ENCODE measurements at regions not wholly inside any gene's neighbourhood (a gene's known extent, or its start where the extent isn't known, plus 50 kb on each side); places are given as distances from the start of the nearest gene placed in this dataset.

DNA sequence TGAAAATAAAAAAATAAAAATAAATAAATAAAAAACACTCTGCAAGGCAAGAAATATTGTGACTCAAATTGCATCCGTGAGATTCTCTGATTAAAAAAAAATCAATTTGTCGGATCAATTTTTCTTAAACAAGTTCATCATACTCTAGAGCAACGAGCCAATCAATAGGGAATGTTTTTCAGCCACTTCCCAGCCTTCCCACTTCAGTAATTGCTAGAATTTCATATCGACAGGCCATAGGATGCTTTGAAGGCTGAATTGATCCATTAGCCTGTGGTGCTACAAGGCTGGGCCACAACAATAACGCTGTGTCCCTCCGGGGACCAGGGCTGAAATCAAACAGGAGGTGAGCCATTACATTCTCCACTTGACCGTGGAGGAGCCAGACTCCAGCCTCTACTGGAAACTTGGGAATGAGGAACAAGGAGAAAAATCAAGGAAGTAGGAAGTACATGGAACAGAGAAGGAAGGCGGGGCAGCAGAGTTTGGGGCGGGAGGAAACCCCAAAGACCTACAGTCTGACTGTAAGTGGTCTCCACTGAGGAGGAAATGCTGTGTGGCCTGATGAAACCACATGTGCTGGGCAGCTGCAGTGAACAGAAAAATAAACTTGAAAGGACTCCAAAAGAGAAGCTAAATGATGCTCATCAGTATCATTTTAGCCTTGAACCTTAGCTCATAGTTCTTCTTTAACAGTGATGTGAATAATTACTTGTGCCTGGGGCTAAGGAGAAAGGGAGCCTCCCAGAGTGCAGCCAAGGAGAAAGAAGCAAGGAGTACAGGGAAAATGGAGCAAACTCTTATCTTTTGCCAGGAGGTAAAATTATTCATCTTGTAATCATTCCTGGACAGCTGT, 308.6 kb downstream of the TLE1 start:
- Histone ChIP-seq H3K4me3 (no peak overlapping the region), H3K27ac (no peak overlapping the region), H3K9me3 (no peaks in the 10 kb centered on the region), H3K27me3 (no peaks in the 10 kb centered on the region), H3K4me1 (ENCODE audit: insufficient read depth) (no peaks in the 10 kb centered on the region), H3K36me3 (no peaks in the 10 kb centered on the region)
- TF ChIP-seq EP300 (IDR thresholded peaks at IDR 0.05), result no peak
- TF ChIP-seq, protein P1, sequence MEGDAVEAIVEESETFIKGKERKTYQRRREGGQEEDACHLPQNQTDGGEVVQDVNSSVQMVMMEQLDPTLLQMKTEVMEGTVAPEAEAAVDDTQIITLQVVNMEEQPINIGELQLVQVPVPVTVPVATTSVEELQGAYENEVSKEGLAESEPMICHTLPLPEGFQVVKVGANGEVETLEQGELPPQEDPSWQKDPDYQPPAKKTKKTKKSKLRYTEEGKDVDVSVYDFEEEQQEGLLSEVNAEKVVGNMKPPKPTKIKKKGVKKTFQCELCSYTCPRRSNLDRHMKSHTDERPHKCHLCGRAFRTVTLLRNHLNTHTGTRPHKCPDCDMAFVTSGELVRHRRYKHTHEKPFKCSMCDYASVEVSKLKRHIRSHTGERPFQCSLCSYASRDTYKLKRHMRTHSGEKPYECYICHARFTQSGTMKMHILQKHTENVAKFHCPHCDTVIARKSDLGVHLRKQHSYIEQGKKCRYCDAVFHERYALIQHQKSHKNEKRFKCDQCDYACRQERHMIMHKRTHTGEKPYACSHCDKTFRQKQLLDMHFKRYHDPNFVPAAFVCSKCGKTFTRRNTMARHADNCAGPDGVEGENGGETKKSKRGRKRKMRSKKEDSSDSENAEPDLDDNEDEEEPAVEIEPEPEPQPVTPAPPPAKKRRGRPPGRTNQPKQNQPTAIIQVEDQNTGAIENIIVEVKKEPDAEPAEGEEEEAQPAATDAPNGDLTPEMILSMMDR (IDR thresholded peaks at IDR 0.05), result no peak
- DNase-seq, result no peak
- 95% methylated on average over 9 of the region's 9 CpGs for WGBS, 3 donors
- intact Hi-C loops (cut with DNase I), result no loop called here

DNA sequence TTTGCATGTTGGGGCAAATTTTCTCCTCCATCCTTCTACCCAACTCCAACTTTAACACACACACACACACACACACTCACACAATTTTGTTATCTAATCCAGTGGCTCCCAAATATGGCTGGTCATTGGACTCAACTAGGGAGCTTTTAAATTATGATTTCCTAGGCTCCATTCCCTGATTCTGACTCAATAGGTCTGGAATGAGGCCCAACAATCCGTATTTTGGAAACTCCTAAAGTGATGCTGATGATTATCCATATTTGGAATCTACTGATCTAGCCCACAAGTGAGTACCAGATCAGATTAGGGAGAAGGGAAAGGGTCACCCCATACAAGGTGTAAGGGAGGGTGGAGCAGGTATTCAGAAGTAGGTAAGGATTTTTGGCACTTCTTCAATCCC, 309.7 kb downstream of the TLE1 start:
- intact Hi-C loops (cut with DNase I), result no loop called here
- no peak overlapping the region for H3K27ac ChIP-seq
- H3K36me3 ChIP-seq, result no peaks in the 10 kb centered on the region

DNA sequence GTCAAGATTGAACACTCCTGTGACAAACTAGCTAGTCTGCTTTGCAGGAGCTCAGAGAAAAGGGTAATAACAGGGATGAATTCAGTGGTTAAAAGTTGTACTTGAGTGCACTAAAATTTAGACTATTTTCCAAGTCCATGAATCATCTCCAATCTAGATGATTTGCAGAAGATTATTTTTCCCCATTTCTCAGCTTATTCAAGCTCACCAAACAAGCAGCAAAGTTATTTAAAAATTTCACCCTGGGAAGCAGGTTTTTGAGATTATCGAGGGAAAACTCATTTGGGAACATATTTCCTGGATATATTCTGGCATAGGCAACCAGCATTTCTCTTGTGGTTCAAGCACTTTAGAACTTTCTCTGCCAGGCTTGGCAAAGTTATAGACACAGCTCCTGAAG, 311.4 kb downstream of the TLE1 start:
- no peaks in the 10 kb centered on the region for H3K36me3 ChIP-seq
- 23 to 43% (median 30%) methylated on average over 1 of the region's 1 CpG for WGBS, 3 donors
- H3K27ac ChIP-seq, result no peak overlapping the region
- DNase-seq, result no peak
- H3K4me1 ChIP-seq (ENCODE audit: insufficient read depth), result peaks cover 2% of the 10 kb centered on the region
- H3K27me3 ChIP-seq, result no peaks in the 10 kb centered on the region
- H3K4me3 ChIP-seq, result no peak overlapping the region
- intact Hi-C loops (cut with DNase I), result no loop called here
- H3K9me3 ChIP-seq, result no peaks in the 10 kb centered on the region
- TF ChIP-seq EP300 (IDR thresholded peaks at IDR 0.05) (no peak), POLR2A (IDR thresholded peaks at IDR 0.05) (no peak)
- TF ChIP-seq, protein P1 (IDR thresholded peaks at IDR 0.05), result no peak

More for the DNA sequence above, 309.7 kb downstream of the TLE1 start:
- Histone ChIP-seq H3K9me3 (no peaks in the 10 kb centered on the region), H3K4me3 (no peak overlapping the region), H3K27me3 (no peaks in the 10 kb centered on the region), H3K4me1 (ENCODE audit: insufficient read depth) (peaks cover 2% of the 10 kb centered on the region)
- WGBS, 3 donors, result 42 to 62% (median 46%) methylated on average over 1 of the region's 1 CpG
- TF ChIP-seq, protein P1 (IDR thresholded peaks at IDR 0.05), result no peak
- no peak for TF ChIP-seq EP300 (IDR thresholded peaks at IDR 0.05)
- TF ChIP-seq POLR2A (IDR thresholded peaks at IDR 0.05), result no peak
- no peak for DNase-seq

DNA sequence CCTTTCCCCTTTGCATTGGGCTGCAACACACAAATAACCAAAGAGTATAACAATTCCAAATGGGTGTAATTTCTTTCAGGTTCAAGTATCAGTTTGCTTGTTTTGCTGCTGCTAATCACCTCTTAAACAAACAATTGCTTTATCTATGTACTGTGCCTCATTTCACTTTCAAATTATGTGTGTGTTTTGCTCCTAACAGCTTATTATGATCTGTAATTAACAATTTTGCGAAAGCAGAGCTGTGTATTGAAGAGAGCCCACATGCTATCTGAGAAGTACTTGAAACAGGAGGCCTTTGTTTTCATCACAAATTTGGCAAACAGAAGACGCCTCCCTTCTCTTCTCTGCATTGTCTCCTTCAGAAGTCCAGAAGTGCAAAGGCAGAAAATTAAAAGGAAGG, 312.0 kb downstream of the TLE1 start:
- no peak for DNase-seq
- H3K27ac ChIP-seq, result no peak overlapping the region
- H3K9me3 ChIP-seq, result no peaks in the 10 kb centered on the region
- TF ChIP-seq EP300 (IDR thresholded peaks at IDR 0.05), result no peak
- TF ChIP-seq, protein P1 (IDR thresholded peaks at IDR 0.05), result no peak
- TF ChIP-seq POLR2A (IDR thresholded peaks at IDR 0.05), result no peak
- WGBS, 3 donors, result 15 to 36% (median 16%) methylated on average over 2 of the region's 2 CpGs
- H3K4me3 ChIP-seq, result no peak overlapping the region
- intact Hi-C loops (cut with DNase I), result no loop called here
- H3K27me3 ChIP-seq, result no peaks in the 10 kb centered on the region
- no peaks in the 10 kb centered on the region for H3K36me3 ChIP-seq
- peaks cover 2% of the 10 kb centered on the region for H3K4me1 ChIP-seq (ENCODE audit: insufficient read depth)
